Loucy (cell line): ENCODE measurements at regions not wholly inside any gene's neighbourhood (a gene's known extent, or its start where the extent isn't known, plus 50 kb on each side); places are given as distances from the start of the nearest gene placed in this dataset.

Experiments used
- CTCF ChIP-seq: fragments of 200-600 bp; sonication (generic); conservative IDR thresholded peaks from 2 replicates; pipeline ENCODE4 v1.5.1; 2014; ENCODE audit warnings: mild to moderate bottlenecking, antibody characterized with exemption, low read length
- EZH2phosphoT487 ChIP-seq: fragments of 200-600 bp; IDR thresholded peaks from 2 replicates; pipeline ENCODE4 v1.6.1; 2018; ENCODE audit warnings: antibody characterized with exemption, mild to moderate bottlenecking, moderate library complexity, borderline replicate concordance

GRCh38 chr12:71335151-71335962 is 104.2 kb upstream of the LGR5 start:
- TF ChIP-seq CTCF = no peak
- TF ChIP-seq EZH2phosphoT487 = no peak
